GM12874 (cell line): ENCODE measurements at regions not wholly inside any gene's neighbourhood (a gene's known extent, or its start where the extent isn't known, plus 50 kb on each side); places are given as distances from the start of the nearest gene placed in this dataset.
A peak's percentile ranks its signal among the peaks of the same experiment; 100 is the strongest.

Source experiments
- TF ChIP-seq, protein P1 (sequence below): IDR thresholded peaks from 2 replicates; pipeline ENCODE4 v1.5.1; 2011; ENCODE audit warnings: low read depth, mild to moderate bottlenecking, control low read depth, low read length, moderate library complexity; ENCODE audit not compliant: insufficient read depth

DNA sequence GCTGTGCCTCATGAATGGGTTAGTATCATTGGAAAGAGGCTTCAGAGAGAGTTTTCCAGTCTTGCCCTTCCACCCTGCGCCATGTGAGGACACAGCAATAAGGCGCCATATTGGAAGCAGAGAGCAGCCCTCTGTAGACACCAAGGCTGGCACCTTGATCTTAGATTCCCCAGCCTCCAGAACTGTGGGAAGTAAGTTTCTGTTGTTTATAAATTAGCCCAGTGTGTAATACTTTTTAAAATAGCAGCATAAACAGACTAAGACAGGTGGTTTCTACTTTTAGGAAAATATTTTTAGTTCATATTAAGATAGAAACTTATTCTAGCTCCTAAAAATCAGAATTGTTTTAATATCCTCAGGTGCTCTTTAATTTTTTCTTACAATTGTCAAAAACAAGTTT is 117.9 kb downstream of the TM9SF2 start:
- TF ChIP-seq, protein P1, sequence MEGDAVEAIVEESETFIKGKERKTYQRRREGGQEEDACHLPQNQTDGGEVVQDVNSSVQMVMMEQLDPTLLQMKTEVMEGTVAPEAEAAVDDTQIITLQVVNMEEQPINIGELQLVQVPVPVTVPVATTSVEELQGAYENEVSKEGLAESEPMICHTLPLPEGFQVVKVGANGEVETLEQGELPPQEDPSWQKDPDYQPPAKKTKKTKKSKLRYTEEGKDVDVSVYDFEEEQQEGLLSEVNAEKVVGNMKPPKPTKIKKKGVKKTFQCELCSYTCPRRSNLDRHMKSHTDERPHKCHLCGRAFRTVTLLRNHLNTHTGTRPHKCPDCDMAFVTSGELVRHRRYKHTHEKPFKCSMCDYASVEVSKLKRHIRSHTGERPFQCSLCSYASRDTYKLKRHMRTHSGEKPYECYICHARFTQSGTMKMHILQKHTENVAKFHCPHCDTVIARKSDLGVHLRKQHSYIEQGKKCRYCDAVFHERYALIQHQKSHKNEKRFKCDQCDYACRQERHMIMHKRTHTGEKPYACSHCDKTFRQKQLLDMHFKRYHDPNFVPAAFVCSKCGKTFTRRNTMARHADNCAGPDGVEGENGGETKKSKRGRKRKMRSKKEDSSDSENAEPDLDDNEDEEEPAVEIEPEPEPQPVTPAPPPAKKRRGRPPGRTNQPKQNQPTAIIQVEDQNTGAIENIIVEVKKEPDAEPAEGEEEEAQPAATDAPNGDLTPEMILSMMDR = no peak

DNA sequence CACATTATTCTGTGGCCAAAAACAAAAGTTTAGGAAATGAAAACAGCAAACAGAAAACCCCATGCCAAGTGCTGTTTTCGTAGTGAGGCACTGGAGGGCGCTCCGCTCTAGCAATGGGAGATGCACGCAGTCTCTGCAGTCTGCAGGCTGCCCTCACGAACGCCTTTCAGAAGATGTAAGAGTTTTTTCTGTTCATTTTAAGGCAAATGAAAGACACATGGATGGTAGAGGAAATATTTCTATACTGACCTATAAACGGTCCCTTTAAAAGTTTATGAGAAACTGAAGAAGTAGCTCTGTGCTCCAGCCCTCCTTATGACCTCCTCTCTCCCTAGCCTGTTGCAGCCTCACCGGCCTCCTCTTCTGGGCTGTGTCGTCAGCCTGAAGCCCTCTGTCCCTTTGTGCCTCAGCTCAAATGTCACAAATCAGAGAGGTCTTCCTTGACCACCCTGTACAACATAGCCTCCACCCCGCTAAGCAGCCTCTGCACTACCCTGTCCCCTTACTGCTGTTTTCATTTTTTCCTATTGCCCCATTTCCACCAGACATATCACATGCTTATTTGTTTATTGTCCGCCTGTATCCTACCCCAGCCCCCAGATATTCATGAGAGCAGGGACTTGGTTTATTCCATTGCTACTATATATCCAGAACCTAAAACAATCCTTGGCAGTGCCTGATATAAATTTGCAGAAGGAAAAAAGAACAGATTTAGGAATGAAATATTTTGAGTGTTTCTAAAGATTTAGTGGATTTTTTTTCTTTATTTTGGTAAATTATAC is 116.4 kb downstream of the TM9SF2 start:
- TF ChIP-seq, protein P1 = peak; percentile 74

DNA sequence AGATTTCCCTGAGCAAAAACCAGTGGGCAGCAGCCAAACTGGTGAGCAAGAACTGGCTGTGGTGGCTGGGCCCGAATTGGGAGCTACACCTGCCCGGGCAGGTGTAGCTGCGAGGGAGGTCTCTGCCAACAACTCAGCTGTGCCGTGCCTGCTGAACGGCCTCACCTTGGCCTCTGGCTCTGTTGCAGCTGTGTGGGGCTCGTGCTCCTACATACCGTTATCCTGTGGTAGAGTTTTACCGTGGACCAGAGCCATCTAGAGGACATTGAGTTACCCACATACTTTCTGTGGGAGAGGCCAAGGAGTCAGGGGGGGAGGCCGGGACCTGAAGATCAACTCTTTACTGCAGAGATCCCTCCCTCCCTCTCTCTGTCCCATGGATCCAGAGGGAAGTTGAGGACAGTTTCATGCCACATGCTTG is 113.2 kb downstream of the TM9SF2 start:
- TF ChIP-seq, protein P1 = peak; percentile 37
